NT2/D1 (cell line): ENCODE measurements at regions not wholly inside any gene's neighbourhood (a gene's known extent, or its start where the extent isn't known, plus 50 kb on each side); places are given as distances from the start of the nearest gene placed in this dataset.

ENCODE experiments used
- YY1 ChIP-seq: IDR thresholded peaks from 2 replicates; pipeline ENCODE4 v1.6.1; 2011; ENCODE audit not compliant: insufficient read length, insufficient read depth
- ZNF274 ChIP-seq: IDR thresholded peaks from 2 replicates; pipeline ENCODE4 v1.6.1; 2011; ENCODE audit warnings: mild to moderate bottlenecking, low read depth, low read length

DNA sequence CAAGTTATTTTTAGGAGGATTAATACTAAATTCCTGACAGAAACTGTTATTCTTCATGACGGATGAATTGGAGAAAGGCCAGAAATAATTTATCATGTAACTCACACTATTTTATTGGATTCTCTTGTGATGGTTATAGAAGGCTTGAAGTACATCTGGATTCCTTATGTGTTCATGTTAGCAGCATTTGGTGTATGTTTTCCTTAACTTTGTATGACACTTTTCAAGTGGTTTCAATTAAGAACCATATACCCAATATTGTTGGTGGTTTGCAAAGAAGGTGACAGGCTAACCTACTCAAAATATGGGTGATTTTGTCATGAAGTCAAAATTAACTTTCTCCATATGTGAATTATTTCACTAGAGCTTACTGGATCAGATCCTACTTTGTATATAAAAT lies 532.2 kb upstream of the CNTNAP2 start:
- TF ChIP-seq YY1 (no peak), ZNF274 (no peak)
